Osteoblast (primary cell): ENCODE measurements at regions not wholly inside any gene's neighbourhood (a gene's known extent, or its start where the extent isn't known, plus 50 kb on each side); places are given as distances from the start of the nearest gene placed in this dataset.

Source experiments
- DNase-seq: peaks from one replicate; pipeline ENCODE4 v3.0.0; 2011; ENCODE audit warnings: low spot score, mixed read lengths; ENCODE audit not compliant: insufficient read length; ENCODE audit errors: missing footprints
- H2AFZ ChIP-seq: 2 replicates; pipeline ENCODE4 v1.6.0; 2011; ENCODE audit warnings: mild to moderate bottlenecking, low read length
- H3K27ac ChIP-seq: 2 replicates; pipeline ENCODE4 v1.5.1; 2011; ENCODE audit warnings: mild to moderate bottlenecking, low read depth, low read length, moderate library complexity
- H3K27me3 ChIP-seq: 2 replicates; pipeline ENCODE4 v1.6.0; 2012; ENCODE audit warnings: mild to moderate bottlenecking, control low read depth, inconsistent platforms, low read length, moderate library complexity; ENCODE audit not compliant: insufficient read depth
- H3K36me3 ChIP-seq: 2 replicates; pipeline ENCODE4 v1.5.1; 2011; ENCODE audit warnings: mild to moderate bottlenecking, low read length, control low read depth, moderate library complexity; ENCODE audit not compliant: insufficient read depth
- H3K4me1 ChIP-seq: 2 replicates; pipeline ENCODE4 v1.5.1; 2011; ENCODE audit warnings: mild to moderate bottlenecking, low read length, control low read depth, moderate library complexity; ENCODE audit not compliant: insufficient read depth
- H3K4me2 ChIP-seq: 2 replicates; pipeline ENCODE4 v1.6.0; 2011; ENCODE audit warnings: mild to moderate bottlenecking, low read length; ENCODE audit not compliant: insufficient read depth
- H3K4me3 ChIP-seq: fragments of 200-600 bp; sonication (generic); 3 replicates; pipeline ENCODE4 v1.5.1; 2012; ENCODE audit warnings: mild to moderate bottlenecking, low read length, inconsistent platforms; ENCODE audit not compliant: insufficient read depth
- H3K79me2 ChIP-seq: 2 replicates; pipeline ENCODE4 v1.6.0; 2012; ENCODE audit warnings: mild to moderate bottlenecking, low read length, control low read depth, inconsistent platforms; ENCODE audit not compliant: insufficient read depth
- H3K9me3 ChIP-seq: 2 replicates; pipeline ENCODE4 v1.5.1; 2011; ENCODE audit warnings: low read depth, low read length, control low read depth
- H4K20me1 ChIP-seq: 2 replicates; pipeline ENCODE4 v1.6.0; 2012; ENCODE audit warnings: mild to moderate bottlenecking, low read length, control low read depth; ENCODE audit not compliant: insufficient read depth
- CTCF ChIP-seq: IDR thresholded peaks from 2 replicates; pipeline ENCODE4 v1.5.1; 2011; ENCODE audit warnings: mild to moderate bottlenecking, low read depth, low read length, moderate library complexity; ENCODE audit errors: extremely low read depth

DNA sequence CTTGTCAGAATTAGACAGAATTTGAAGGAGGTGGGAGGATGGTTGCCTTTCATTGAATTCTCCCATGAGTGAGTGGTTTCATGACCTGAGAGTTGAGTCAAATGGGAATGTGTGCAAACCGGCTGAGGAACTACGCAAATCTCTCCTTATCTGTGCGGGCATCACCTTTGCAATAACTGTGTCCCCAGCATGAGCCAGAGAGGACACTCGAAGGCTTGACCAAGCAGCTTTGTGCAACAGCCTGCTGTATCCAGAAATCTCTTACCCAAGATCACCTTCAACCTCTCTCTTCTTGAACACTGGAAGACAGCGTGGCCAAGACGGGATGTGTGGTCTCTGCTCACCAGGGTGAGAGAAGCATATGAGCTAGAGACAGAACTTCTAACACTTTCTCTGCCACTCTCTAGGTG is 93.8 kb upstream of the IKZF1 start:
- no peaks in the 10 kb centered on the region for H3K4me1 ChIP-seq
- no peak overlapping the region for H3K4me3 ChIP-seq
- H4K20me1 ChIP-seq, result no peaks in the 10 kb centered on the region
- no peak overlapping the region for H3K4me2 ChIP-seq
- DNase-seq, result no peak
- H3K79me2 ChIP-seq, result no peaks in the 10 kb centered on the region
- no peak overlapping the region for H2AFZ ChIP-seq
- H3K9me3 ChIP-seq, result no peaks in the 10 kb centered on the region
- H3K27me3 ChIP-seq, result no peaks in the 10 kb centered on the region
- no peak for TF ChIP-seq CTCF
- no peaks in the 10 kb centered on the region for H3K36me3 ChIP-seq
- H3K27ac ChIP-seq, result no peak overlapping the region

DNA sequence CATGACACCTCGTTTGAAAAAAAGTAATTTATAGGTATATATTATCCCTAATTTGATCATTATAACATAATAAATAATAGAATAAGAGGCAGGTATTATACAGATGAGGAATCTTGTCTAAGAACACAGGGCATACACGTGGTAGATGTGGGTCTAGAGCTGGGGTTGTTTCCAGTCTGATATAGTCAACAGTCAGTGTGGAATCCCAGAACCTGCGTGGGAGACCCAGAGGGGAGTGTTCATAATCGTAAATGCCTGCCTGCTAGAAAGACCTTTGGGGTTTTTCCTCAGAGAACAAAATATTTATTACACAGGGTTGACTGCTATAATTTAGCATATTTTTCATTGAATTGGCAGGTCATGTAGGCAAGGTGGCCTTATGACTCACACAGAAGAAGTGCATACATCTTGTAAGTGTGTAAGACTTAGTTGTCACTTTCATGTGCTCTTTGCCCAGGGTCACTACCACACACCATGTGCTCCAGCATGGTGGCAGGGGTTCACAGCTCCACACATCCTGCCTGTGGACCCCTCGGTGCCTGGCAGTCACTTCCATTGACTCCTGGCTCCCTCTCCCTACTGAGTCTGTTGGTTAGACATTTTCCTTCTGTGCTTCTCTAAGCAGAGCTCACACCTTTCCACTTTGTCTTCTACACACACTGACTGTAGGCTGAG is 94.9 kb upstream of the IKZF1 start:
- H3K9me3 ChIP-seq, result no peaks in the 10 kb centered on the region
- H2AFZ ChIP-seq, result no peak overlapping the region
- H3K4me2 ChIP-seq, result no peak overlapping the region
- H3K4me3 ChIP-seq, result no peak overlapping the region
- no peaks in the 10 kb centered on the region for H3K27me3 ChIP-seq
- H3K27ac ChIP-seq, result no peak overlapping the region
- H3K4me1 ChIP-seq, result no peaks in the 10 kb centered on the region
- no peak for DNase-seq
- no peak for TF ChIP-seq CTCF
- H4K20me1 ChIP-seq, result no peaks in the 10 kb centered on the region
- H3K79me2 ChIP-seq, result no peaks in the 10 kb centered on the region
- no peaks in the 10 kb centered on the region for H3K36me3 ChIP-seq

DNA sequence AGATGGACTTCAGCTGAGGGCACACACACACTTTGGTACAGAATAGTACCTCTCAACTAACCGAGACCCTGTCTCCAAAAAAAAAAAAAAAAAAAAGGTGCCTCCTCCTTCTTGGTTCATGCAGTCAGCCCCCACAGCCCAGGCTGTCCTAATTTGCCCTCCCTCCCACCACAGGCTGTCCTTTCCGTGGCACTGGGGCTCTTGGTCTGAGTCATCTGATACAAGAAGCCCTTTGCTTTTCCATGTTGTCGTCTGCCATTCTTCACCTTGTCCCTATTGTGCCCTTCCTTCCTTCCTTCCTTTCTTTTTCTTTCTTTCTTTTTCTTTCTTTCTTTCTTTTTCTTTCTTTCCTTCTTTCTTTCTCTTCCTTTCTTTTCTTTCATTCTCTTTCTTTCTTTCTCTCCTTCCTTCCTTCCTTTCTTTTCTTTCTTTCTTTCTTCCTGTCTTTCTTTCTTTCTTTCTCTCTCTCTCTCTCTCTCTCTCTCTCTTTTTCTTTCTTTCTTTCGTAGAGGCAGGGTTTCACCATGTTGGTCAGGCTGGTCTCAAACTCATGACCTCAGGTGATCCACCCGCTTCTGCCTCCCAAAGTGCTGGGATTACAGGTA is 96.0 kb upstream of the IKZF1 start:
- no peaks in the 10 kb centered on the region for H3K36me3 ChIP-seq
- no peak for DNase-seq
- no peaks in the 10 kb centered on the region for H3K79me2 ChIP-seq
- no peaks in the 10 kb centered on the region for H3K9me3 ChIP-seq
- H3K4me2 ChIP-seq, result no peak overlapping the region
- no peaks in the 10 kb centered on the region for H4K20me1 ChIP-seq
- no peaks in the 10 kb centered on the region for H3K27me3 ChIP-seq
- no peak overlapping the region for H3K27ac ChIP-seq
- H2AFZ ChIP-seq, result no peak overlapping the region
- no peaks in the 10 kb centered on the region for H3K4me1 ChIP-seq
- no peak for TF ChIP-seq CTCF
- no peak overlapping the region for H3K4me3 ChIP-seq

DNA sequence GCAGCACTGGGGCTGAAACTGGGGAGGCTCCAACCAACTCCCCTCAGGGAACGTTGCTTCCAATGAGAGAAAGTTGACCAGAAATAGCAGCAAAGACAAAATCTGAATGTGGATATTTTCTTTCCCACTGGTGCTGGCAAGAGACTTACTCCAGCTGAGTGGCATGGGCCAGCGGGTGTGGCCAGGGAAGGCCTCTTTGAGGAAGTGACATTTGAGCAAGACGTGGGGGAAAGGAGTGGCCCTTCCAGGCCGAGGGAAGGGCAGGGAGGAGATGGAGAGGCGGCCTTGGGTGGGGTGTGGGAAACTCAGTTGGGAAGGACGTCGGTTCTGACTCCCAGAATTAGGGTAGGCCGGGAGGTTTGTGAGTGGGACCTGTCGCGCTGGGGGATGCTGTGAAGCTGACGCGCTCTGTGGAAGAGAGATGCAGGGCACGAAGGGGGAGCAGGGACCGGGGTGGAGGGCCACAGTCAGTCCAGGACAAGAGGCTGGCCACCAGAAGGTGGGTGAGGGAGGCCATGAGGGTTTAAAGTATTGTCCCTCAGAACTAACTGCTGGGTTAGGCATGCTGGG is 96.7 kb upstream of the IKZF1 start:
- Histone ChIP-seq H3K4me2 (no peak overlapping the region), H4K20me1 (no peaks in the 10 kb centered on the region), H3K9me3 (no peaks in the 10 kb centered on the region), H3K27me3 (no peaks in the 10 kb centered on the region), H3K4me1 (no peaks in the 10 kb centered on the region), H2AFZ (no peak overlapping the region), H3K27ac (no peak overlapping the region), H3K4me3 (no peak overlapping the region), H3K79me2 (no peaks in the 10 kb centered on the region), H3K36me3 (no peaks in the 10 kb centered on the region)
- no peak for TF ChIP-seq CTCF
- DNase-seq, result no peak
